IPS-NIHi11 (cell line): ENCODE measurements at regions not wholly inside any gene's neighbourhood (a gene's known extent, or its start where the extent isn't known, plus 50 kb on each side); places are given as distances from the start of the nearest gene placed in this dataset.

Experiments used
- DNase-seq: peaks from one replicate; pipeline ENCODE4 v3.0.0; 2012; ENCODE audit warnings: mixed read lengths, low spot score

DNA sequence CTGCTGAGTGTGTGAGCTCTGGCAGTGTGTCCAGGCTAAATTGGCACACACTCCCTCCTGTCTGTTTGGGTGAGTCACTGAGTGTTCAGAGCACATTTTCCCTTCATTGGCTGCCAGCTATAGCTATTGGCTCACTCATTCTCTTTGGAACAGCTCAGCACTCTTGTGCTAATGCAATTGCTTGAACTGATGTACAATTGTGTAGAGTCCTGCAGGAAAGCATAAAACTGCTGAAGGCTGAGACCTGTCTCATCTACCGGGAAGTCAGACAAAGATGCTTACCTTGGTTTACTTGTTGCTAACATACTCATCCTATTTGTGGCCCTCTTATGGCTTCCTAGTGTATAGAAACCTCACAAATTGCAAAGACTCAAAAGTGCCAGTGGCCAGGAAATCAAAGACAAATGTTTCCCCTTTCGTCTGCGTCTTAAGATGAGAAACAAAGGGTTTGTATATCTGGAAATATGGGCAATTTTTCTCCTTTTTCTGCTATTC is 351.0 kb downstream of the BCKDHB start:
- peak; percentile 24 for DNase-seq

DNA sequence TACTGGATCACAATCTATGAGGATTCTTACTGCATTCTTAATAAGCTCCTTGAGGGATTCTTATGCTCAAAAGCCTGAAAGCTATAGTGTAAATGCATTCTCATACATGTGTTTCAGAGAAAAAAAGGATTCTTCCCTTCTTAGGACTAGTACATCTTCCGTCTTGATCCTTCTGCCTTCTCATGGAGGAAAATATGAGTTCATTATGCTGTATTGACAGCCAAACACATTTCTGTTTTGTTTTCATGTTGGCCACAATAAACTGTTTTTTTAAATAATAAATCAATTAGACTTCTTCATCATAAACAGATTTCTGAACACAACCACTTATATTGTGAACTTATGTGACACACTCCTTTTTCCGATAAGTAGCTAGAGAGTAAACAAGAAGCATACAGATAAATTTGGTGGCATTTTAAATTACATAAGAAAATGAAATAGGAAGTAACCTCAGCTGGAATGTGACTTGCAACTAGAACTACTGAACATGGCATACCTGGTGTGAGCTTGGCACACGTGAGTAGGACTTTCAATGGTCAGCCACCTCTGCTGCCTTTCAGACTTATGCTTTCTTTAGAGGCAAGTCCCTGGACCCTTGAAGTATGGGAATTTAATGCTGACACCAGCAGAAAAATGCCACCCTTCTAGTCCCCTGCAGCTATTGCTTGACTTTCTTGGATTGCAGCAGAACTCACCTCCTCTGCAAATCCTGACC is 350.4 kb downstream of the BCKDHB start:
- no peak for DNase-seq

DNA sequence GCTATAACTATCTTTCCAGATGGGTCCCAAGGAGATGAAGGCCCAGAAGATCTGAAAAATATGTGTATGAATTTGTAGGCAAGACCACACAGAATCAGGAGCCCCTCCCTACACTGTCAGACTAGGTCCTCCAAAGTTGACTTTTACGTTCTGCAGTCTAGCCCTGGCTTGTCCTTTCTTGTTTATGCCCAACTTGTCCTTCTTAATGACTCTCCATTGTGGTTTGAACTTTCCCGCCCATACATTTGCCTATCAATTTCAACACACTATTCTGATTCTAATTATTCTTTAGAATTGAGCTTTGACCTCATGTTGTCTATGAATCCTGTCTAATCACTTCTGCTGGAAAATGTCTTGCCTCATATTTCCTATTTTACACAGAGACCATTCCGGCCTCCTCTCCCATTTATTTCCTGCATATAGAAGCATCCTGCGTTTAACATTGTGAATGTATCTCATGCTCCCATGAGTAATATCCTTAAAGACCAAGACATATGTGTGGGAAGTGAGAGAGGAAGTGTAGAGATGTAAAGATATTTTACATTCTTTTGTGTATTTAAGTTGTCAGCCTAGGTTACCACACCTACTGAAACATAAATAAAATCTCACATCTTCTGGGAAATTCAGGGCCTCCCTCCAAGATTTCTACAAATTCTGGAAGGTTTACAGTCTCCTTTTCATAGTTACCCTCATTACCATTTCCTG is 348.3 kb downstream of the BCKDHB start:
- no peak for DNase-seq

DNA sequence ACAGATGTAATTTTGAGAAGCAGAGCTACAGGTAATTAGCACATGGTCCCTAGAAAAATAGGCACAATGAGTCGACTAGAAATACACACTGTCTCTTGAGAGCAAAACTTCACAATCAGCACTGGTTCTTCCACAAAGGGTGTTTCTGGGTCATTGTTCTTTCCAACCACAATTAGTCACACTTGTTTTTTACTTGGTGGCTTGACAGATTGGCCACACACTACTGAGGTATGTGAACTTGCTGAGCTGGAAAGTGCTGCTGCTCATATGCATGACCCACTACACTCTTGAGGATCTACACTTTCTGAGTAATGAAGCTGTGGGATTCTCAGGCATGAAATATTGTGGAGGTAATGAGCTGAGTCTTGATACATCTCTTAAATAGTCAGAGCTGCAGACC is 347.7 kb downstream of the BCKDHB start:
- DNase-seq, result no peak

DNA sequence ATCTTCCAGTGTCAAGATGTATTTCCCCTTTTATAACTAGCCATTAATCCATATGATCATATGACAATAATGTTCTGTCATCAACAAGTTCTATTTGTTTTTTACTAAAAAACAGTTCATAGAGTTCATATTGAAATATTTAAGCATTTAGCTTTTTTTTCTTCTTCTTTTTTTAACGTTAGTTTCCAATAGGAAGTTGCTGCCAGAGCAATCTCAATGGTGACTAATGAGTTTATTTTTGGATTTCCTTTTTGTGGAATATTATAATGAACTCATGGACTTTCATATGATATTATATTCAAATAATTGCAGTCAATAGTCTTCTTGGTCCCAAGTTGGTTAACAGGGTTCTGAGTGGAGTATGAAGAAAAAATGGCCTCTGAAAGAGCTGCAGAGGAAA is 343.3 kb downstream of the BCKDHB start:
- DNase-seq, result no peak

DNA sequence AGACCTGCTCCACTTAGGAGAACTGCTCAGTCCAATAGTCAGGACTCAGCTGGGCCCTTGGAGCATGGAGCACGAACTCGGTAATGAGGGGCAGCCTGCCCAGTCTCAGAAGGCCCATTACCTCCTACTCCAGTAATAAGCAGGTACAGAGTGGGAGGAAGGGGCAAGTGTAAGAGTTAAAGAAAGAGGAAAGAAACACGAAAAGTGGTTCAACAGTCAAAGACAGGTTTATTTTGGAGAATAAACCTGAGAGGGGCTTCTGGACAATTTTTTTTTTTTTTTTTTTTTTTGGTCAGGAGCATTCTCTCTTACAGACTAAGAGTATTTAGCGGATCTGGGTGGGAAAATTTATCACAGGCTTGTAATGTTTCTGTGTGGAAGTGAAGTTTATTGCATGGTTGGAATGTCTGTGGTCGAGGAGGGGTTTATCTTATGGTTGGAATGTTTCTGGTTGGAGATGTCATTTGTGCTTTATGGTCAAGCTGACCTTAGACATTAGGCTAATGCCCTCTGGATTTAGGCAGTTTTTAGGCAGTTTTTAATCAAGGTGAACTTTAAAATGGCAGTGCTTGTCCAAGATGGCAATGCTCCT is 340.1 kb downstream of the BCKDHB start:
- DNase-seq, result no peak

DNA sequence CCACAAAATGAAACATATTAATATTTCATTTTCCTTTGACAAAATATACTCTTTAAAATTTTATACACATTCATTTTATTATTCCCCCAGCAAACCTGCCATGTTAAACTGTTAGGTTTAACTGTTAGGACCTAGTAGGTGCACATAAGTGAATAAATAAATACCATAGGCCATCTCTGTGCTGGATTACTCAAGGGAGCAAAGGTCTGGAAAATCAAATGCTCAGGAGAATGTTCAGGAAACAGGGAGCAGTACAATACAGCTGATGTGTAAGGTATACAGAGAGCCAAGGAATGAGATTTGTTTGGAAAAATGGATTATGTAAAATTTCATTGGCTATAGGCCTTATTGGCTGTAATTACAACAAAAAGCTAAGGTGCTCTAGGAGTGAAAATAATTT is 339.3 kb downstream of the BCKDHB start:
- DNase-seq, result no peak

DNA sequence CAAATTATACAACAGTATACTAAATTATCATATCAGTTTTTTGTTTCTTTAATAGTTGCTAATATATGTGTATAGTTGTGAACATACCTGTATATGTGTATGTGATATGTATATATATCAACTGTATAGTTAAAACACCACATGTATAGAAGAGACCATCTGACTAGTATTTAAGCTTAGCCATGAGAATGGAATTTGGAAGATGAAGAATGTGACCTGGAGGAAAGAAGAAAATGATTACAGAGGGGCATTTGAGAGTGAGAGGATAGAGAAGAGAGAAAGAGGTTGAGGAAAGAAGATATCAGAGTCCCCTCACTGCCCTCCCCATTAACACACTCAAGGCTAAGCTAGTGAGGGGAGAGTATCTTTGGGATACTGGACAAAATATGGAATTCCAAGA is 335.9 kb downstream of the BCKDHB start:
- no peak for DNase-seq

DNA sequence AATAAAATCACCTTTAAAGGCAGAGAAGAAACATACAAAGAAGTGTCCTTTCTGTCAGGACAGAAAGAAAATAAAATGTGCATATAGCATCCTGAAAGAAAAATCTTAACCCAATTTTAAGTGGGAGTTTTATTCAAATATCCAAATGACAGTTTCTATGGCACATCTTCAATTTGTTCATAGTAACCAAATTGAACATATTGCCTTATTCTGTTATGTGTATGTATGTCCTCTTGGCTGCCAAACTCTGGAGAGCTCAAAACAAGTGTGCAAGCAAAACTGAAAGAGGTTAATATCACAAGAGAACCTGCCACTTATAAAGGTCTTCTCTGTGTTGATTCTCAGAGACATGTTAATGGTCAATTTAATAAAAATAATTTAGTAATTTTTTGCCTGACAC is 334.7 kb downstream of the BCKDHB start:
- no peak for DNase-seq

DNA sequence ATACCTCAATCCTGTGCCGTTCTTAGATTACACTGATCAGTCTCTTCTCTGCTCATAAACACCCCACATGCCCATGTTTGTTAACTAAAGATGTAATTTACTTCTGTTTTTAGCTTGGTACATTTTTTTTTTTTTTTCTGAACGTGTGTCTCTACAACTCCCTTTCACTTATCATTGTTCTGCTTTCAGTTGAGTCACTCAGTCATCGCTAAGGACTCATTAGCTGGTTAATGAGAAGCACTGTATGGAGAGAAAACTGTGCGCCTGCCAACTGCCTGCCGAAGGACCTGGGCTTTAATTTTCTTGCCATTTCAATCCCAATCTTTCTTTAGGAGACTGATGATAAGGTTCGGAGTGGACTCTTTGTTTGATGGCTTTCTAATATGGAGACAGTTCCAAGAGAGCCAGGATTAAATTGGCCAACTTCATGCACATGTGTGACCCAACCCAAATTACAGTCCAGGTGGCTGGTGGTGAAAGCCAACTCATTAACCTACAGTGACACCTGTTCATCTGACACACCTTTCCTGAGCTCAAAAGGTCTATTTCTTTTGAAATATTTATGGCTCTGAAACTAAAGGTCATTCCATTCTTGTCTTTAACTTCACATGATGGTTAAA is 334.1 kb downstream of the BCKDHB start:
- no peak for DNase-seq

DNA sequence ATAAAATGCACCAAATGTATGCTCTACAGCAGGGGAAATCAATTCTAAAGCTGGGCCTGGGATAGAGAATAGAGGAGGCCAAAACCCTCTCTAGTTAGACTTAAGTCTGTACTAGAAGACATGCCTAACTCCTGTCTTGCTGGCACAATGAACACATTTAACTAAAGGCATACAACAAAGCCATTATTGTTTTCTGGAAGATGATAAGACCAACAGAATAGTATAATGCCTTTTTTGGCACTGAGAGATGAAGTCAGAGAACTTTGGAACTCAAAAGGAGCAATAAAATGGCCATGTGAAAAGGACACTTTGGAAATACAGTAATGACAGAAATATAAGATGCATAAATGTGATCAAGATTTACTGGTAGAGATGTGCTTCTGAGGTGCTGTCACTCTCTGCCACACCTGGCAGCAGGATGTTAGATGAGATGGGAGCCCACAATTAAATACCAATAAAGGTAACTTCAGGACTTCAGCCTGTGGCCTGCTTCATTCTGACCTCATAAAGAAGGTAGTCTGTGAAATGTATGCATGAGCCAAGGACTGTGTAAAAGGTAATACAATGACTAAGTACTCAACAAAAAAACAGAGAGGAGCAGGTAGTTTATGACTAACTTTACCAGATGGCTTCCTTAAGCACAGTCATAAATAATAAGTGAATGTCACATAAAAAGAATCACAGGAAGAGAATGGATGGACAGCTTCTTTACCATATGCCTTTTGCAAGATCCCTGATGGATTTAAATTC is 333.4 kb downstream of the BCKDHB start:
- no peak for DNase-seq

DNA sequence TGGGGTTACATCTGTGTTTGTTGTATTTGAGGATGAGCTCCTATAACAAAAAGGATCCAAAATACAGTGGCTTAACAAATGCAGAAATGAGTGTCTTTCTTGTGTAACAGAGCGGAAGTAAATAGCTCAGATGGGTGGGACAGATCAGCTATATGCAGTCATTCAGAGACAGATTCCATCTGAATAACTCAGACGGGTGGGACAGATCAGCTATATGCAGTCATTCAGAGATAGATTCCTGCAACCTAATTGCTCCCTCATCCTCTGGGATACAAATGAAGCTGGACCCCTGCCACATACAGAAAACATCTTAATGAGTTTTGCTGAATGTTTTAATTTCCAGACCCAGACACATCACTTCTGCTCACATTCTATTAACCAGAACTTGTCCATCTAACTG is 332.3 kb downstream of the BCKDHB start:
- no peak for DNase-seq

DNA sequence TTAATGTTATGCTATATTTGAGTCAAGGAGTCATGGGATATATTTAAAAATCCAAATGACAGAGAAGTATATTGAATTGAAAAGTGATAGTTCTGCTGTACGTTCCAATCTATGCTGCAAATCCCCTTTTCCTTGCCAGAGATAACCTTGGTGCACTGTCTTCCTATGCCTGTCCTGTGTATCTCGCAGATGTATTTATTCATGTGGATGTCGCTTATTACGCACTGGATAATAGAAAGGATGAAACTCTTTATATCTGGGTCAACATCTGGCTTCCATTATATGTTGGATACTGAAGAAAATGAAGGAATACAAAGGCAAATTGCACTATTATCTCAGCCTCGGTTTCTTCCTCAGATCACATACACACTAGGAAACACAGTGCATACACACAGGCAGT is 331.3 kb downstream of the BCKDHB start:
- DNase-seq, result no peak

DNA sequence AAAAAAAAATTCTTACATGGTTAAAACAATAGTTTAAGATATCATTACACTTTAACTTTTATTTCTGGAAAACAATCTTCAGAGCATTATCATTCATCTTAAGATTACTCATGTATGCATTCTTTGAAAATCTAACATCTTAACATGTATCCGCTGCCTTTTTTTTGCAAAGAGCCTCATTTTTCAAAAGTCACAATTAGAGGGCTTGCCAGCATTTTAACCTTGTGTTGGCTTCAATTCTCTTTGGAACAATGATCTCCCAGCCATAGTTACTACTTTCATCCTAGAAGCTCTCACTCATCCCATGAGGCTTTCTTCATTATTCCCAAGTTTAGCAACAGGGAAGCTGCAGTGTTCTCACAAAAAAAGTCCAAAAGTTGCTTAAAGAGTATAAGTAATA is 330.8 kb downstream of the BCKDHB start:
- DNase-seq, result no peak

DNA sequence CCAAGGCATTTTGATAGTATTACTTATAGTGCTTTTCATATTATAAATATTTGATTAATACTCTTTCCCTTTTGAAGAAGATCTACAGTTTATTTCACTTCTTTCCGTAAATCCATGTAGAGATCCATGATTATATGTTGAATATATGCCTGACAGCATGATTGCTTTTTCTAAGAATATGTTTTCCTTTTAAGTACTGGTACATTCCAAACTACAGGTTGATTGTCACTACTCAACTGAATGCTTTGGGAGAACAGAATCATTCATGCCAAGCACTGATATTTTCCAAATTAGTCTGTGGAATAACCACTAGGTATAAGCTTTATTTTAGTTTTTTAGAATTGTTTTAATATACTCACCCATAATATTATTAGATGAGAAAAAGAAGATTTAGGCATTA is 330.2 kb downstream of the BCKDHB start:
- DNase-seq, result no peak

DNA sequence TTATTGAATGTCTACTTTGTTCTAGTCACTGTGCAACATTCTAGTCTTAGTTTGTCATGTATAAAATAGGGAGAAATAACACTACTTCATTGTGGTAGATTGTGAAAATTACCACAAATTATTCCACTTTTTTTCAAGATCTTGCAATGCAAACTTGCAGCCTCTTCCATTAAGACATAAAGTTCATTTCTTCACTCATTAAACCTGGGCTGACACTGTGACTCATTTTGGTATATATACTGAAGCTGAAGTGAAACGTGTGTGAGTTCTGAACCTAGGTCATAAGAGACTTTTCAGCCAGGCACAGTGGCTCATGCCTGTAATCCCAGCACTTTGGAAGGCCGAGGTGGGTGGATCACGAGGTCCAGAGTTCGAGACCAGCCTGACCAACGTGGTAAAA is 329.0 kb downstream of the BCKDHB start:
- DNase-seq, result no peak

DNA sequence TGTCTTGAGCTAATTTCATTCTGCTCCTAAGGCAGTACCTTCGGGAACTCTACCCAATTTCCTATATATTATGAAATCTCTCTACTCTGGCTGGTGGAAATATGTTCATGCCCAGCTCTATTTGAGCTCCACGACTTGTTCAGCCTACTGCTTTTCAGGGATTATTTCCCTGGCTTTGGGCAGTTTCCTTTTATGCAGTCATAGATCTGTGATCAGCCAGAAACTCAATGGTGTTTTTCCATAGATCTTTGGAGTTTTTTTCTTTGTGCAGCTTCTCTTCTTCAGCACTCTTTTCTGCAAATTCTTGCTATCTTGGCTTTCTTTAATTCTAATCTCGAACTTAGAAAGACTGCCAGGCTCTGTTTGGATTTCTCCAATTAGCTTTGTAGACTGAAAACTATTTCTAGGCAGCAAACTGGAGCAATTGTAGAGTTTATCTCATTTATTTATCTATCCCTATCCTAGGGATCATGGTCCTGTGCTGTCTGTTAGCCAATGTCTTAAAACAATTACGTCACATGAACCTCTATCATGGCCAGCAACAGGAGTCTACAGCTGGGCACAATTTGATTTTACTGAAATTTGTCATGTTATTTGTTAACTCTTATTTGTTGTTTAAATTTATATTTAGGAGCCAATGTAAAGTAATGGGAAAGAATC is 328.4 kb downstream of the BCKDHB start:
- DNase-seq, result no peak

DNA sequence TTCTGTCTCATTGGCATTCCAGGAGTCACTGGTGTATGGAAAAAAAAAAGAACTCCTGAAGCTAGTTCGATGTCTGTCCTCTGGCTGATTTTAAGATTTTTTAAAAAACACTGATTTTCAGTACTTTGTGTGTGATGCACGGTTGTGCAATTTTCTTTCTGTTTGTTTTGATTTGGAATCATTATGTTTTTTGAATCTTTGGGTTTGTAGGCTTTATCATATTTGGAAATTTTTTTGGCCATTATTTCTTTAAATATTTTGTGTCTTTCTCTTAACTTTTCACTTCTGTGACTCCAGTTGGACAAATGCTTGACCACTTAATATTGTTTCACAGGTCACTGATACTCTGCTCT is 327.2 kb downstream of the BCKDHB start:
- DNase-seq, result no peak

DNA sequence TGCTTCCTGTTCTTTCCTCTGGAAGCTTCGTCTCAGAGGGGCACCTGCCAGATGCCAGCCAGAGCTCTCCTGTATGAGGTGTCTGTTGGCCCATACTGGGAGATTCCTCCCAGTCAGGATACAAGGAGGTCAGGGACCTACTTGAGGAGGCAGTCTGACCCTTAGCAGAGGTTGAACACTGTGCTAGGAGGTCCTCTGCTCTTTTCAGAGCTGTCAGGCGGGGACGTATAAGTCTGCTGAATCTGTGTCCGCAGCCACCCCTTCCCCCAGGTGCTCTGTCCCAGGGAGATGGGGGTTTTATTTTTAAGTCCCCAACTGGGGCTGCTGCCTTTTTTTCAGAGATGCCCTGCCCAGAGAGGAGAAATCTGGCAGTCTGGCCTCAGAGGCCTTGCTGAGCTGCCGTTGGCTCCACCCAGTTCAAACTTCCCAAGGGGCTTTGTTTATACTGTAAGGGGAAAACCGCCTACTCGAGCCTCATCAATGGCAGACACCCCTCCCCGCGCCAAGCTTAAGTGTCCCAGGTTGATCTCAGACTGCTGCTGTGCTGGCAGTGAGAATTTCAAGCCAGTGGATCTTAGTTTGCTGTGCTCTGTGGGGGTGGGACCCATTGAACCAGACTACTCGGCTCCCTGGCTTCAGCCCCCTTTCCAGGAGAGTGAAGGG is 326.7 kb downstream of the BCKDHB start:
- DNase-seq, result no peak

DNA sequence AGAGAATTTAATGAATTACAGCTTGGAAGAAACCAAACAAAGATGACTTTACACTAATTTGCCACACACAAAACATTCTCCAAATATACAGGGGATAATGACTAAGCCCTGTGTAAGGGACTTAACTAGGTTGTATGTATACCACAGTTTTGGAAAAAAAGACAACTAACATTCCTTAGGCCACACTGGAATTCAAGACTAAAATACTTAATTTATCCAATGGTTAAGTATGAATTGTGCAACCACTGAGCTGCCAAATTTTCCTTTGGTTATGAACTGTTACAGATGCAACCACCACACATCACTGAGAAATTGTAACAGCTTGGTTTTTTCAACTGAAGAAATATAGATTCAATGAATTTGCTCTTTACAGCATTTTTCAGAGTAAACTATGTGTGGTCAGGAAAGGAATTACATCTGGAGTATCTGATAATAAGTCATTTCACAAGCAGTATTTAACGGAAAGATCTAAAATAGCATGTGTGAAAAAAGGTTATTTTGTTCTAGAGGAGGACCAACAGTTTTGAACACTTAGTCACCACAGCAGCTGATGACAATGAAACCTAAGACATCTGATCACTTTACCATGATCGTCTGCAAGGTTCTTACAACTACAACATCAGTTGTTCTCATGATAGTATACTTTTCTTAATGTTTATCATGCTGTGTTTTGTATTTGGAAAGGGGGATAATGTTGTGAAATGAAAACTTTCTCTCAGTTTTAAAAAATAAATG is 318.8 kb downstream of the BCKDHB start:
- no peak for DNase-seq

DNA sequence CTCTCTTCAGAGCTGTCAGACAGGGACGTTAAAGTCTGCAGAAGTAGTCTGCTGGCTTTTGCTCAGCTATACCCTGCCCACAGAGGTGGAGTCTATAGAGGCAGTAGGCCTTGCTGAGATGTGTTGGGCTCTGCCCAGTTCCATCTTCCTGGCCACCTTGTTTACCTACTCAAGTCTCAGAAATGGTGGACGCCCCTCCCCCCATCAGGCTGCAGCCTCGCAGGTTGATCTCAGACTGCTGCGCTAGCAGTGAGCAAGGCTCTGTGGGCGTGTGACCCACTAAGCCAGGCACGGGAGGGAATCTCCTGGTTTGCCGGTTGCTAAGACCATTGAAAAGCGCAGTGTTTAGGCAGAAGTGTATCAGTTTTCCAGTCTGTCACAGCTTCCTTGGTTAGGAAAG is 305.0 kb downstream of the BCKDHB start:
- no peak for DNase-seq
